DND-41 (cell line): ENCODE measurements at regions not wholly inside any gene's neighbourhood (a gene's known extent, or its start where the extent isn't known, plus 50 kb on each side); places are given as distances from the start of the nearest gene placed in this dataset.

ENCODE experiments used
- EZH2 ChIP-seq: IDR thresholded peaks from 3 replicates; pipeline ENCODE4 v1.6.1; 2012; ENCODE audit warnings: borderline replicate concordance, low read depth, mild to moderate bottlenecking, moderate library complexity, low read length, inconsistent platforms; ENCODE audit not compliant: severe bottlenecking
- TF ChIP-seq, protein P1 (sequence below): IDR thresholded peaks from 2 replicates; pipeline ENCODE4 v1.5.1; 2012; ENCODE audit warnings: borderline replicate concordance, low read length, moderate library complexity, mild to moderate bottlenecking; ENCODE audit not compliant: poor library complexity, severe bottlenecking; ENCODE audit errors: extremely low read depth

DNA sequence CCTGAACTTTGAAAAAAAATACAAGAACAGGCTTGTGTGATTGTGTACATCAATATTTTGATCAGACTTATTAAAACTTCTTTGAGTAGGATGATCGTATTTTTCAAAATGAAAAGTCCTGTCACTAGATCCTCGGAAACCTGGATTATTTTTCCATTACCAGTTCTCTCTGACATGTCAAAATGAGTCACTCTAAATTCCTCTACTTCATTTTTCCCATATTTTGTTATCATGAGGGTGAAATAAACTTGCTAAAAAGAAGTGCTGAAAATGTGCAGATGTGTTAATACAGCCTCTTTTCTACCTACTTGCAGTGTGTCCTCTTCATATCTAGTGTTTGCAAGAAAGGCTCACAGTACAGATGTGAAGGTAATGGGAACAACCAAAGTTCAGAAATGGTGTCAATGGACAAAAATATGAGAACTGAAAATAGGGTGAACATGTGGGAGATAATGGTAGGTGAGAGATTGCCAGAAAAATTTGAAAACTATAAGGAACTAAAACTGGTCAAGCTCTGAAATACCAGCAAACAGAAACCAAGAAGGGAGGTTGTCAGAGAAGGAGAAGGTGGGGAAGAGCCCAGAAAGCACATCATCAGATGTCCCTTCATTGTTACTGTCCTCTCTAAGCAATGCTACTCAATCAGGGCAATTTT lies 108.2 kb downstream of the EOMES start:
- TF ChIP-seq, protein P1, sequence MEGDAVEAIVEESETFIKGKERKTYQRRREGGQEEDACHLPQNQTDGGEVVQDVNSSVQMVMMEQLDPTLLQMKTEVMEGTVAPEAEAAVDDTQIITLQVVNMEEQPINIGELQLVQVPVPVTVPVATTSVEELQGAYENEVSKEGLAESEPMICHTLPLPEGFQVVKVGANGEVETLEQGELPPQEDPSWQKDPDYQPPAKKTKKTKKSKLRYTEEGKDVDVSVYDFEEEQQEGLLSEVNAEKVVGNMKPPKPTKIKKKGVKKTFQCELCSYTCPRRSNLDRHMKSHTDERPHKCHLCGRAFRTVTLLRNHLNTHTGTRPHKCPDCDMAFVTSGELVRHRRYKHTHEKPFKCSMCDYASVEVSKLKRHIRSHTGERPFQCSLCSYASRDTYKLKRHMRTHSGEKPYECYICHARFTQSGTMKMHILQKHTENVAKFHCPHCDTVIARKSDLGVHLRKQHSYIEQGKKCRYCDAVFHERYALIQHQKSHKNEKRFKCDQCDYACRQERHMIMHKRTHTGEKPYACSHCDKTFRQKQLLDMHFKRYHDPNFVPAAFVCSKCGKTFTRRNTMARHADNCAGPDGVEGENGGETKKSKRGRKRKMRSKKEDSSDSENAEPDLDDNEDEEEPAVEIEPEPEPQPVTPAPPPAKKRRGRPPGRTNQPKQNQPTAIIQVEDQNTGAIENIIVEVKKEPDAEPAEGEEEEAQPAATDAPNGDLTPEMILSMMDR: no peak
- TF ChIP-seq EZH2: no peak
